Caco-2 (cell line): ENCODE measurements at regions not wholly inside any gene's neighbourhood (a gene's known extent, or its start where the extent isn't known, plus 50 kb on each side); places are given as distances from the start of the nearest gene placed in this dataset.

Source experiments
- BruUV-seq: library from RNA; stranded (reverse); fragments of 400-500 nt; replicated peaks from 2 replicates; lab custom pipeline; 2021; lab: Mats Ljungman, UMichigan
- CTCF ChIA-PET: fragments of 300-600 bp; sonication (Branson Sonifier 250); formaldehyde crosslinking; loops from one replicate; lab custom pipeline; 2022; ENCODE audit warnings: antibody characterized with exemption; lab: Charles Lee
- POLR2A ChIA-PET: fragments of 300-600 bp; sonication (Branson Sonifier 250); formaldehyde crosslinking; loops from one replicate; lab custom pipeline; 2022; ENCODE audit warnings: antibody characterized with exemption; lab: Charles Lee
- DNase-seq, 2 experiments: peaks; one replicate each; pipeline versions ENCODE4 v3.0.0 to v3.0.0-alpha.2; 2020 to 2022
- H3K27me3 ChIP-seq: replicated peaks from 2 replicates; pipeline ENCODE4 v1.6.0; 2011; ENCODE audit warnings: low read length; ENCODE audit not compliant: control insufficient read depth, insufficient read depth
- H3K36me3 ChIP-seq: 2 replicates; pipeline ENCODE4 v1.5.1; 2011; ENCODE audit warnings: low read length; ENCODE audit not compliant: control insufficient read depth, insufficient read depth
- H3K4me1 ChIP-seq: fragments of 250-450 bp; sonication (Bioruptor Pico); 2 replicates; pipeline ENCODE4 v1.5.1; 2020; ENCODE audit warnings: mild to moderate bottlenecking
- H3K4me3 ChIP-seq: 2 replicates; pipeline ENCODE4 v1.5.1; 2011; ENCODE audit warnings: low read depth, mild to moderate bottlenecking, control low read depth, low read length
- H3K9me3 ChIP-seq: fragments of 250-450 bp; sonication (Bioruptor Pico); 2 replicates; pipeline ENCODE4 v1.5.1; 2020; ENCODE audit warnings: mild to moderate bottlenecking, moderate library complexity
- H3K27ac Mint-ChIP-seq: one replicate; pipeline ENCODE4 v1.8.0; 2022; ENCODE audit warnings: mixed read lengths; ENCODE audit not compliant: unreplicated experiment
- H3K27me3 Mint-ChIP-seq: one replicate; pipeline ENCODE4 v1.8.0; 2022; ENCODE audit warnings: mixed read lengths; ENCODE audit not compliant: insufficient read depth, unreplicated experiment
- H3K36me3 Mint-ChIP-seq: one replicate; pipeline ENCODE4 v1.8.0; 2022; ENCODE audit warnings: mild to moderate bottlenecking, mixed read lengths; ENCODE audit not compliant: insufficient read depth, unreplicated experiment
- H3K4me1 Mint-ChIP-seq: one replicate; pipeline ENCODE4 v1.8.0; 2022; ENCODE audit warnings: low read depth, mixed read lengths; ENCODE audit not compliant: unreplicated experiment
- H3K4me3 Mint-ChIP-seq: one replicate; pipeline ENCODE4 v1.8.0; 2022; ENCODE audit warnings: mild to moderate bottlenecking, moderate library complexity, mixed read lengths; ENCODE audit not compliant: unreplicated experiment
- H3K9me3 Mint-ChIP-seq: one replicate; pipeline ENCODE4 v1.8.0; 2022; ENCODE audit warnings: mixed read lengths; ENCODE audit not compliant: unreplicated experiment
- intact Hi-C: fragments of 100-400 bp; cut with micrococcal nuclease; formaldehyde crosslinking; loops from one replicate; pipeline ENCODE4 v1.10.0; 2022; ENCODE audit not compliant: unreplicated experiment
- TF ChIP-seq, protein P1 (sequence below), 2 experiments: fragments of 200-600 bp in 1 of 2; IDR thresholded peaks; 1 replicate in 1 of 2; 2 replicates in 1 of 2; pipeline versions ENCODE4 v1.5.1 to v1.8.0; 2011 to 2022; ENCODE audit warnings: antibody characterized with exemption in 1 of 2, control low read depth in 1 of 2, inconsistent platforms in 1 of 2, low read depth in 1 of 2, low read length in 1 of 2, mild to moderate bottlenecking in 1 of 2, moderate library complexity in 1 of 2; ENCODE audit not compliant: insufficient read depth in 1 of 2, severe bottlenecking in 1 of 2, unreplicated experiment in 1 of 2

DNA sequence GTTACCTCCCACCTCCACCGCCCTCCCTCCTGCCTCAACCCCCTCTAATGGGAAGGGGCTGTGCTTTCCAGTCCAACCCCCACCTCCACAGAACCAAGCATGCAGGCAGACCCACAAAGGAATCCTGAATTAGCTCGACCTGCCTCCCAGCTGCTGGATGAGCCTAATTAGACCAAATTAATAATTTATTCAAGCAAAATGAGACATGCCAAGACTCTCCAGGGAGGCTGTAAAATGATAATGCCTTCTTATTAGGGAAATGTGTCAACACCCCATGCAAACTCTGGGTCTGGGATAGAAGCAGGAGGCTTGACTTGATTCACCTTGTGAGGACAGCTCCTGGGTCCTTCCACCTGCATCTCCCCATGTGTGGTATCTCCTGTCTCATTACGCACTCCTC is 59.4 kb upstream of the HMGXB4 start:
- intact Hi-C loops: no loop called here
- H3K27ac Mint-ChIP-seq: no peak overlapping the region
- DNase-seq: no peak

DNA sequence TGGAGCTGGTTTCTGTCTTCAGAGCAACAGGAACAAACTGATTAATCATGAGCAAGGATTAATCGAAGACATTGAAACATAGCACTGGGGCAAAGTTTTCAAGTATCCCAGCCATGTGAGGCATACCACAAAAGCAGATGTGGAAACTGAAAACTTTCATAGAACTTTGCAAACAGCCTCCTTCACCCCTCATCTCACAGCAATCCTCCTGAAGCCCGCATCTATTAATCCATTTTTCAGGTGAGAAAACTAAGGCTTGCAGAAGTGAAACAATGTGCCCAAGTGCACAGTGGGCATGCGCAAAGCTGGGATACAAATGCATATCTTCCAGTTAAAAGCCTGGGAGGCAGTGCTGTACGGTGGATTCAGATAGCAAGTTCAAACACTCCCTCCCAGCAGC is 58.6 kb upstream of the HMGXB4 start:
- DNase-seq: no peak
- Mint-ChIP-seq H3K27me3 (peaks cover 2% of the 10 kb centered on the region), H3K9me3 (no peaks in the 10 kb centered on the region), H3K4me3 (no peak overlapping the region), H3K27ac (no peak overlapping the region), H3K4me1 (no peaks in the 10 kb centered on the region), H3K36me3 (no peaks in the 10 kb centered on the region)
- POLR2A ChIA-PET: no interaction called here
- CTCF ChIA-PET: no interaction called here
- H3K27me3 ChIP-seq: no peaks in the 10 kb centered on the region
- H3K9me3 ChIP-seq: no peaks in the 10 kb centered on the region
- no peak overlapping the region for H3K4me3 ChIP-seq
- H3K36me3 ChIP-seq: no peaks in the 10 kb centered on the region
- BruUV-seq: no TSS peak
- no peaks in the 10 kb centered on the region for H3K4me1 ChIP-seq
- TF ChIP-seq, protein P1, sequence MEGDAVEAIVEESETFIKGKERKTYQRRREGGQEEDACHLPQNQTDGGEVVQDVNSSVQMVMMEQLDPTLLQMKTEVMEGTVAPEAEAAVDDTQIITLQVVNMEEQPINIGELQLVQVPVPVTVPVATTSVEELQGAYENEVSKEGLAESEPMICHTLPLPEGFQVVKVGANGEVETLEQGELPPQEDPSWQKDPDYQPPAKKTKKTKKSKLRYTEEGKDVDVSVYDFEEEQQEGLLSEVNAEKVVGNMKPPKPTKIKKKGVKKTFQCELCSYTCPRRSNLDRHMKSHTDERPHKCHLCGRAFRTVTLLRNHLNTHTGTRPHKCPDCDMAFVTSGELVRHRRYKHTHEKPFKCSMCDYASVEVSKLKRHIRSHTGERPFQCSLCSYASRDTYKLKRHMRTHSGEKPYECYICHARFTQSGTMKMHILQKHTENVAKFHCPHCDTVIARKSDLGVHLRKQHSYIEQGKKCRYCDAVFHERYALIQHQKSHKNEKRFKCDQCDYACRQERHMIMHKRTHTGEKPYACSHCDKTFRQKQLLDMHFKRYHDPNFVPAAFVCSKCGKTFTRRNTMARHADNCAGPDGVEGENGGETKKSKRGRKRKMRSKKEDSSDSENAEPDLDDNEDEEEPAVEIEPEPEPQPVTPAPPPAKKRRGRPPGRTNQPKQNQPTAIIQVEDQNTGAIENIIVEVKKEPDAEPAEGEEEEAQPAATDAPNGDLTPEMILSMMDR (IDR thresholded peaks at IDR 0.05; ENCODE audit: insufficient read depth in 1 of 2, low read depth in 1 of 2, low read length in 1 of 2, severe bottlenecking in 1 of 2, unreplicated experiment in 1 of 2): no peak
- intact Hi-C loops: no loop called here

More for the DNA sequence above, 59.4 kb upstream of the HMGXB4 start:
- H3K9me3 ChIP-seq: no peaks in the 10 kb centered on the region
- Mint-ChIP-seq H3K9me3 (no peaks in the 10 kb centered on the region), H3K27me3 (peaks cover 2% of the 10 kb centered on the region), H3K36me3 (no peaks in the 10 kb centered on the region), H3K4me1 (no peaks in the 10 kb centered on the region), H3K4me3 (no peak overlapping the region)
- no peak overlapping the region for H3K4me3 ChIP-seq
- H3K36me3 ChIP-seq: no peaks in the 10 kb centered on the region
- TF ChIP-seq, protein P1 (IDR thresholded peaks at IDR 0.05; ENCODE audit: insufficient read depth in 1 of 2, low read depth in 1 of 2, low read length in 1 of 2, severe bottlenecking in 1 of 2, unreplicated experiment in 1 of 2): no peak
- H3K4me1 ChIP-seq: no peaks in the 10 kb centered on the region
- no peaks in the 10 kb centered on the region for H3K27me3 ChIP-seq
- ChIA-PET CTCF (interaction anchor here (1.0 kb wide), 1 partner anchor 47 kb away, joined by 3 read pairs; no protein-coding TSS in a partner anchor), POLR2A (no interaction called here)
- no TSS peak for BruUV-seq

DNA sequence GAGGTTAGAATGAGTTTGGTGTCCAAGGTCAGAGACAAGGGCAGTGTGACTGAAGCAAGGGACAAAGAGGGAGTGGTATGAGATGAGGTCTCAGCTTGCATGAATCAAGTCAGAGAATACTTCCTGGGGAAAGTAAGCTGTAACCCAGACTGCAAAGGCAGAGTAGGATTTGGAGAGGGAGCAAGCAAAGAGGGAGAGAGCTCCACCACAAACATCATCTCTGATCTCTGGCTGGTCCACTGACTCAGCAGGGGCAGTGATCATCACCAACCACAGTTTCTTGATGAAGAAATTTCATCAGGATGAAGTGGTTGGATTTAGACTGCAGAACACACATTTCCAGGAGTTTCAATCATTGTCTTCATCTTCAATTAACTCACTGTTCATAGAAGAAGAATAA is 54.9 kb upstream of the HMGXB4 start:
- no peaks in the 10 kb centered on the region for H3K36me3 Mint-ChIP-seq
- no peak overlapping the region for H3K4me3 Mint-ChIP-seq
- BruUV-seq: no TSS peak
- ChIA-PET POLR2A (no interaction called here), CTCF (no interaction called here)
- Histone ChIP-seq H3K36me3 (no peaks in the 10 kb centered on the region), H3K9me3 (no peaks in the 10 kb centered on the region), H3K27me3 (no peaks in the 10 kb centered on the region), H3K4me3 (no peak overlapping the region), H3K4me1 (no peaks in the 10 kb centered on the region)
- H3K27ac Mint-ChIP-seq: no peak overlapping the region
- no peaks in the 10 kb centered on the region for H3K4me1 Mint-ChIP-seq
- H3K27me3 Mint-ChIP-seq: peaks cover 2% of the 10 kb centered on the region
- H3K9me3 Mint-ChIP-seq: no peaks in the 10 kb centered on the region
- TF ChIP-seq, protein P1 (IDR thresholded peaks at IDR 0.05; ENCODE audit: insufficient read depth in 1 of 2, low read depth in 1 of 2, low read length in 1 of 2, severe bottlenecking in 1 of 2, unreplicated experiment in 1 of 2): no peak
- intact Hi-C loops: no loop called here
- DNase-seq: no peak
